T-helper 1 cell treated with Interleukin-12 subunit alpha and Interleukin-12 subunit beta and Interleukin-4 antibody, amounts not matched to agents 30 ng/mL and 1 ng/mL, for 36 hours (primary cell): ENCODE measurements at regions not wholly inside any gene's neighbourhood (a gene's known extent, or its start where the extent isn't known, plus 50 kb on each side); places are given as distances from the start of the nearest gene placed in this dataset.
"Not testable (repeated sequence)": the region's sequence is repeated elsewhere in the genome, so short reads cannot be mapped to it uniquely, and the experiment has no call there.

ENCODE experiments used
- intact Hi-C: fragments of 100-400 bp; cut with micrococcal nuclease; formaldehyde crosslinking; loops from one replicate; pipeline ENCODE4 v1.15.1; 2024

DNA sequence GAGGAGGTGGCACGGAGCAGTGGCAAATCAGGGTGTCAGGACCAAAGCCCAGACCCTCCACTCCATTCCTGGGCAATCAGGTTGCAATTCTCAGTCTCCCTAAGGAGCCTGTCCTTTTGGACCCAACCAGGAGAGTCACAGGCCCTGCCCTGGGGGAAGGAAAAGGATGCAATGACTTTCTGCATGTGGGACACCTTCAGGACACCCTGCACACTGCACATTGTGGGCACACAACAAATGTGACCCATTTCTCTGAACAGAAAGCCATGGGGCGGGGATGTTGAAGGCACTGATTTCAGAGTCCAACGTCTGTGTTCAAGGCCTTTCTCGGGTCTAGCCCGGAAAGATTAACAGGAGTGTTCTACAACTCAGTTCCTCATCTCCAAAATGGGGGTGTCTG lies 286.2 kb upstream of the FOXF1 start:
- intact Hi-C loops, result no loop called here

DNA sequence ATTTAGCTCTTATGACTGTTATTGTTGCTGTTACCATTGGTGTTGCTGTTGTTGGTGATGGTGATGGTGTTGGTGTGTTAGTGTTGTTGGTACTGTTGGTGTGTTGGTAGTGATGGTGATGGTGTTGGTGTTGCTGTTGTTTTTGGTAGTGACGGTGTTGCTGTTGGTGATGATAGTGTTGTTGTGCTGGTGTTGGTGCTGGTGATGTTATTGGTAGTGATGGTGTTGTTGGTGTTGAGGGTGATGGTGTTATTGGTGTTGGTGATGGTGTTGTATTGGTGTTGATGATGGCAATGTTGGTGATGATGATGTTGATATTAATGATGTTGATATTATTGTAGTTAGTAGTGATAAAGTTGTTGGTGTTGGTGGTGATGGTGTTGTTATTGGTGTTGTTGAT lies 285.7 kb upstream of the FOXF1 start:
- intact Hi-C loops, result no loop called here

DNA sequence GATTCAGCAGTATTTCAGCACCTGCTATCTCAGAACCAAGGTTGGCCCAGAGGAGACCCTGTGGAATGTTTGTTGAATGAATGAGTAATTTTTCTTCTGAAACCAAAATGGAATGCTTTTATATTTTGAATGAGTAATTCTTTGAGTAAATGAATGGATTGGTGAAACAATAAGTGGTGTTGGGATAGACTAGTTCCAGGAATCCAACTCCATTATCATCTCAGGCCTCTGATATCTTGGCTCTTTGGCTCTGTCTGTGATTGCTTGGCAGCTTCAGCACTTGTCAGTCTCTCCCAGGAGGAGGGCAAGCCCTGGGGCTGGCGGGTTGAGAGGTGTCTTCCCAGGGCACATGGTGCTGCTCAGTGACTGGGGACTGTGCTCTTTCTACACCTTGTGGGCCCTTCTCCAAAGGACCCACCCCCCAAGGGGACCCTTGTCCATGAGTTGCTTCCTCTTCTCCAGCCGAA lies 284.4 kb upstream of the FOXF1 start:
- intact Hi-C loops, result no loop called here

DNA sequence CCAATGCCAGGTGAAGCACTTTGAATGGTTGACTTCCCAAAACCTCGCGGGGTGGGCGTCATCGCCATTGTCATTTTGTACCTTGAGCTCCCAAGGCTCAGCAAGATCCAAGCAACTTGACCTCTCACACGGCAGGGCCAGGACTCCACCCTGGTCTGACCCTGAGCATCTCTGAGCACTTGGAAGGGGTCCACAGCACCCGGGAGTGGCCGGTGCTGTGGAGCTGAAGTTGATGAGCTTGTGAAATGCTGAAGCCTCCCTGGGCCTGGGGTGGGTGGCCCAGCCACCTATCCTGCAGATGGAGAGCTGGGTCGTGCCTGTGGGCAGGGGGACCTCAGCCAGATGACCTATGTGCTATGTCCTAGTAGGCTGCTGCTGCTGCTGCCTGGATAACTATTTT lies 283.3 kb upstream of the FOXF1 start:
- intact Hi-C loops, result no loop called here

DNA sequence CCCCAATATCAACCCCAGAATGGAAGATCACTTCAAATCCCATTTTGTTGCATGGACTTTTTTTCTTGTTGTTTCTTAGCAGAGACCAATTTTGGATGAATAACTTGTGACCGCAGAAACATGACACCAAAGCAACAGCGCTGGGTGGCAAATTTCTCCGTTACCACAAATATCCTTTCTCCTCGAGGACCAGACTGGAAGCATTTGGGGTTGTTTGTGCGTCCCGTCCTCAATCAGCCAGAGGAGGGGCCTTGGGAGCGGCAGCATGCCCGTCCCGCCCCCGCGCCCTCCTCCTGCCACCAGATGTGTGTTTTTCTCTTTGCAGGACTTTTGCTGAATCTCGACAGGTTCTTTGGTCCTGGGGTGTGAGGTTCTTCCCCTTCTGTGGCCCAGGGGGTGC lies 282.5 kb upstream of the FOXF1 start:
- intact Hi-C loops, result no loop called here

DNA sequence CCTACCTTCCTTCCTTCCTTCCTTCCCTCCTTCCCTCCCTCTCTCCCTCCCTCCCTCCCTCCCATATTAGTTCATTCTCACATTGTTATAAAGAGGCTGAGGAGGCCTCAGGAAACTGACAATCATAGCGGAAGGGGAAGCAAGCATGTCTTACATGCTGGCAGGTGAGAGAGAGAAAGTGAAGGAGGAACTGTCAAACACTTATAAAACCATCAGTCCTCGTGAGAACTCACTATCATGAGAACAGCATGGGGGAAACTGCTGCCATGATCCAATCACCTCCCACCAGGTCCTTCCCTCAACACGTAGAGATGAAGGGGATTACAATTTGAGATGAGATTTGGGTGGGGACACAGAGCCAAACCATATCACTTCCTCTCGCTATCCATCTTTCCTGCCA lies 281.6 kb upstream of the FOXF1 start:
- intact Hi-C loops, result no loop called here

DNA sequence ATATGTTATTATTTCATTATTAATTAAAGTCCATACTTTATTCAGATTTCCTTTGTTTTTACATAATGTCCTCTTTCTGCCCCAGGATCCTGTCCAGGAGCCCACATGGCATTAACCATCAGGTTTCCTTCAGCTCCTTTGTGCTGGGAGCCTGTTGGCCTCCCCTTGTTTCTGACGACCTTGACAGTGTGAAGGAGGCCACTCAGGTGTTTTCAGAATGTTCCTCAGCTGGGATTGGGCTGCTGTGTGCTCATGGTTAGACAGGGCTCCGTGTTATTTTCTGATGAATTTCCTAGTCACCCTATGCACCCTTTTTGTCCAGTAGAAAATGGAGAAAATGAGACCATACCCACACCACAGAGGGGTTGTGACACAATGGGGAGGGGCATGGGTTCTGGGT lies 281.0 kb upstream of the FOXF1 start:
- intact Hi-C loops, result no loop called here

DNA sequence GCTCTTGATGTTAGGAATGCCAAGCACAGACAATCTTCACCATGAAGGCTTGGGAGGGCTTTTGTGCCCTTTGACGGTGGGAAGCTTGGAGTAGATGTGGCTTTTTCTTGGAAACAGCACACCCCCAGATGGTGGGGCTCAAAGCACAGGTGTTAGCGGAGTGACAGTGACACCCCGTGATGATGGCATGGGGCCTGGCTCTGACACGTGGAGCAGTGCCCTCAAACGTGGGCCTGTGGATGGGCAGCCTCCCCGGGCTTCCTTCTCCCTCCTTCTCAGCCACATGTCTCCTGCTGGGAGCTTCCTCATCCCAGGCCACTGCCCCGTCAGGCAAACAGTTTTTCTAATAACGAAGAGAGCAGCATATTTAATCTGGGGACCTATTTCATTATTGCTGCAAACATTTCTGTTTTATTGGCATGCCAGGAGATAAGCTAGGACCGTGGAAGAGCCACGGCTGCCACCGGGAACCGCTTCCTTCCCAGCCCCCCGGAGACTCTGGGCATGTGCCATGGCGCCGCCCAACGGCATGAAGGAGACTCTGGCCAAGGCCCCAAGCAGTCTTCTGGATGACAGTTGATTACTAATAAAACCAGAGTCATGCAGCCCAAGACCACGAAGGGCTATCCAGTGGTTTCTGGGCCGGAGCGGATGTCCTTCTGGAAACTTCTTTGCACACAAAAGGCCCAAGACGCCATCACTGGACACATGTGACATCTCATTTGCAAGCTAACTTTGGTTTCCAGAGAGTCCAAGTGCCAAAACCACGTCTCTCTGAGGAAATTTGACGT lies 280.3 kb upstream of the FOXF1 start:
- intact Hi-C loops, result no loop called here

DNA sequence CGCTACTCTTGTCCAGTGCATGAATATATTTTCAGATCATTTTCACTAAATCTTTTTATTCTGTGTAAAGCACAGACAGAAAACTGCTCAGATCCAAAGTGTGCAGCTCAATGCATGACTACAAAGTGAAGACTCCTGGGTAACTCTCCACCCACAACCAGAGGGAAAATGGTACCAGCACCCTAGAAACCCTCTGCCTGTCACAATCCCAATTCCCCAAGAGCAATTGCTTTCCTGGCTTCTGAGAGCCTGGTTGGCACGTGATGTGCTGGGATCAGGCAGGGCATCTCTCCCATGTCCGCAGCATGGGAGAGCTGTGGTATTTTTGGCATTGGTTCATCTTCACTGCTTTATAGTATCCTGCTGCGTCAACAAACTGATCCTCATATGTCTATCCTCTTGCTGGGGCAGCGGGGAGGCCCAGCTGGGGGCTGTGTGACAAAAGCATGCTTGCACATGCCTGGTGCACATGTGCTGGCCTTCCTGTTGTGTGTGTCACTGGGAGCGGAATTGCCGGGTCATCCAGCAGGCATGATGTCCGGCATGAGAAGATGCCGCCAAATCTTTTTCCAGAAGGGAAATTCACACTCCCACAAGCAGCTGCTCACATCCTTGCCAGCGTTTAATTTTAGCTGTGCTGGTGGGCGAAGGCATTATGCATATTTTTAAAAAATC lies 278.9 kb upstream of the FOXF1 start:
- intact Hi-C loops, result no loop called here

DNA sequence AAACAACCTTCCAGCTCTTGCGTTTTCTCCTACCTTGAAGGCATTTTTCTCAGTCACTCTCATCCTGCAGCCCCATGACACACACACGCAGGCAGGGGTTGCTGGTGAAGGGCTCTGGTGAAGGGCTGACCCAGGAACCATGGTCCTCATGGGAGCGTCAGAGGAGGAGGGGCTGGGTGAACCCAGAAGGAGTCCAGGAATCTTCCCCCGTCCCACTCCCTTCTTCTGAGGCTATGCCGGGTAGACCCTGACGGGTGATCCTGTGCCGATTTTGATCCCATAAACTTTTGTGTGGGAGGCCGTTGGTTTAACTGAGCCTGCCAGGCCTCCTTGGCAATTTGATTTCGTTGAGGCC lies 278.4 kb upstream of the FOXF1 start:
- intact Hi-C loops, result no loop called here

DNA sequence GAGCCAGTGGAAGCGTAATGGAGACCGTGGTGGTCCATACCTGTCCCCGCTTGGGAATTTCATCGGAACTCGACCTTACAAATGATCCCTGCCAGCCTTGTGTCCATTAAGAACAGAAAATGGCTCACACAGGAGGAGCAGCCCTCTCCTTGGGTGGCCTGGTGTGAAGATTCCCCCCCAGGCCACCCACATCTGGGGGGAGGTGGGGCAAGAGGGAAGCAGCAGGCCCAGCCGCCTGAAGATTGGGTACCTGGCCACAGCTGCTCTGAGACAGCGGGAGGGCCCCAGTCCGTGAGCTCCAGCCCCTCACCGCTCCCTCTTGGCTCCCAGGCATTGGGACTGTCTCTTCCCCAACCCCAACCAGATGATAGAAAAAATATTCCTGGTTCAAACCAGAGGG lies 277.8 kb upstream of the FOXF1 start:
- intact Hi-C loops, result no loop called here

DNA sequence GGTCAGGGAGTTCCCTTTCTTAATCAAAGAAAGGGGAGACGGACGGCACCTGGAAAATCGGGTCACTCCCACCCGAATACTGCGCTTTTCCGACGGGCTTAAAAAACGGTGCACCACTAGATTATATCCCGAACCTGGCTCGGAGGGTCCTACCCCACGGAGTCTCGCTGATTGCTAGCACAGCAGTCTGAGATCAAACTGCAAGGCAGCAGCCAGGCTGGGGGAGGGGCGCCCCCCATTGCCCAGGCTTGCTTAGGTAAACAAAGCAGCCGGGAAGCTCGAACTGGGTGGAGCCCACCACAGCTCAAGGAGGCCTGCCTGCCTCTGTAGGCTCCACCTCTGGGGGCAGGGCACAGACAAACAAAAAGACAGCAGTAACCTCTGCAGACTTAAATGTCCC lies 276.8 kb upstream of the FOXF1 start:
- intact Hi-C loops, result not testable (repeated sequence)

DNA sequence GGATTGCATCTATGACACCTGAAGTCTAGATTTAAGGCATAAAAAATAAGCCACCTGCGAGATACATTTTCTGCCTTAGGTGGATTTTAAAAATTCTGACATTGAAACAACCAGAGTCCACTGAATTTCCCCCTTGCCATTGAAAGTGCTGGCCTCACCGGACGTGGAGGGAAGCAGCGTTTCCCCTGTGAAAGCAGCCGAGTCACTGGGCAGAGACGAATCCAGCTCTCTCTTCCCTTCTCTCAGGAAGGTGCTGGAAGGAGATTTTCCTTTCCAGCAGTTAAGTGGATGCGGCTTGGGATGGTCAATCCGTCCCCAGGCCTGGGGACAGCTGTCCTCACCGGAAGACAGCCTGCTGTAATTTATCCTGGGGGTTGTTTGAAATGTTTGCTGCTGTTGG lies 270.9 kb upstream of the FOXF1 start:
- intact Hi-C loops, result no loop called here

DNA sequence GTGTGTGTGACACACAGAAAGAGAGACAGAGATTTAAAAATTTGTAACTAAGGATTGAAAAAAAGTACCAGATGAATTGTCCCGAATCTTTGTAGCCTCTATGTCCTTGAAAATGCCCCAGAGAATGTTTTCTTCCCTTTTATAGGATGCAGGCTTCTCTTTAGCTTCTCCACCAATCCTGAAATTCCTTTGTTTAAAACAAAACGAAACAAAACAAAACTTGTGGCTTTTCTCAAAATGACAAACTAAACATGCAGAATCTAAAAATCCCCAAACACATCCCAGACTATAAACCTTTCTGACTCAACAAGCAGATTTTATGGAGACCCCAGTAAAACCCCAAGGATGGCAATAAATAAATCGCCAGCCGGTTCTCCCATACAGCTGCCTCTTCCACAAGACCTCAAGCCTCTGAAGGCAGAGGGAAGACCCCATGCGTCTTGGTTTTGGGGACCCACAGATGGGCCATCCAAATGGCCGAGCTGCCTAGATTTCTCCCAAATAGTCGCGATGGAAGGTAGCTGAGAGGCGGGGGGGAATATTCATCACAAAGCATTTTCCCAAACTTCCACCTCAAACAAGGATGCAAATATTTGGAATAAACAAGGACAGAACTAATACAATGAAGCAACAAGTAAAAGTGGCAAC lies 269.5 kb upstream of the FOXF1 start:
- intact Hi-C loops, result no loop called here

DNA sequence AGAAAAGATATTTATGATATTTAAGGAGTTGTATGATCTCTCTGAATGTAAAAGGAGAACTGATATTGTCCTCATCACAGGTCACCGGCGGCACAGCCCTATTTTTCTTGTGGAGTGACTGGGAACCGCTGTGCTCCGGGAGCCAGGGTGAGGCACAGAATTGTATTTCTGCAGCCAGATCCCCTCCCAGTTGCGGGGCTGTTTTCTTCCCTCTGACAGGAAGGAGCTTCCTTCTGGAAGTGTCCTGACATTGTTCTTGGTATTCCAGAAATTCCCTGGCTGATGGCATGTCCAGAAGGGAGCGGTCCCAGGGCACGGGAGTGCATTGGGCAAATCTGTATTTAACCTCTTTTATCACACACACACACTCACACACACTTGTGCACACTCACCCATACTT lies 268.6 kb upstream of the FOXF1 start:
- intact Hi-C loops, result no loop called here

DNA sequence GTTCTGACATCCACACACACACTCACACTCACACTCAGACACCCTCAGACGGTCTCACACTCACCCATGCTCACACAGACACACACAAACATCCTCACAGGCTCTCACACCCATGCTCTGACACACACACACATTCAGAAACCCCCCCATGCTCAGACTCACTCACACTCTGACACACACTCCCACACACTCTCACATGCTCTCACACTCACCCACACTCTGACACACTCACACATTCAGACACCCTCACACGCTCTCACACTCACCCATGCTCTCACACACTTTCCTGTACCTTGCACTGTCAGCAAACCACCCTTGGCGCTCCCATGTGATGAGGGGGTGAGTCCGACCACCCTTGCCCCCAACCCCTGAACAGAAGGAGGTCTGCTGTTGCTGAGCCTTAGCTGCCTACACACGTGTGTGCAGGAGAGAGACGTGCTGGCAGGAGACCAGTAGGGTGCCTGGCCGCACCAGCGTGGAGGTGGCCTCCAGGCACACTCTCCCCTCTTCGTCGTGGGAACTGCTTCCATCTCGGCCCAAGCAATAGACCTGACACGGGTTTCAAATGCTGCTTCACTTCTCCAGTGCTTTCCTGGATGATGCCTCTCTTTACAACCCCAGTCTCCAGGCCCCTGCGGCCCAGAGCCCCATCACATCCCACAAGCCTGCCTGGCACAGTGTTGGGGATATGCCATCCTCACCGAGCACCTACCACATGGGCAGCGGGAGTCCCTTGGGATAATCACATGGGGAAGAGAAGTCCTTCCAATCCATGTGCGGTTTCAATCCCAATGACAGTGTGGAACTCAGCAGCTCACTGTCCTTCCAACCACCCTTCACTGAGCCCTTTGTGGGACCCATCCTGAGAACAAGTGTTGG lies 267.8 kb upstream of the FOXF1 start:
- intact Hi-C loops, result no loop called here

DNA sequence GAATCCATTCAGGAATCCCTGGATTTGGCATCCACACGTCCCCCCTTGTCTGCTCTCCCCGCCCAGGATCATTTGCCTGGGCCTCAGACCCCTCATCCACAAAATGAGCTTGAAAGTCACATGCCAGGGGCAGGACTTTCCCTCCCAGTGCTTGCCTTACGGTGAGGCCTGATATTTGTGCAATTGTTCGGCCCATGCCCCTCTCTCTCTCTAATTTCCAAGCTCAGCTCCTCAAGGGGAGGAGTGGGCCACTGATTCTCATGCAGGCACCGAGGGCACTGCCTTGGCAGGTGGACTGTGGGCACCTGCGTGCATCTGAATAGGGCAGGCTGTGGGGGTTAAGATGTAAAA lies 267.2 kb upstream of the FOXF1 start:
- intact Hi-C loops, result no loop called here

DNA sequence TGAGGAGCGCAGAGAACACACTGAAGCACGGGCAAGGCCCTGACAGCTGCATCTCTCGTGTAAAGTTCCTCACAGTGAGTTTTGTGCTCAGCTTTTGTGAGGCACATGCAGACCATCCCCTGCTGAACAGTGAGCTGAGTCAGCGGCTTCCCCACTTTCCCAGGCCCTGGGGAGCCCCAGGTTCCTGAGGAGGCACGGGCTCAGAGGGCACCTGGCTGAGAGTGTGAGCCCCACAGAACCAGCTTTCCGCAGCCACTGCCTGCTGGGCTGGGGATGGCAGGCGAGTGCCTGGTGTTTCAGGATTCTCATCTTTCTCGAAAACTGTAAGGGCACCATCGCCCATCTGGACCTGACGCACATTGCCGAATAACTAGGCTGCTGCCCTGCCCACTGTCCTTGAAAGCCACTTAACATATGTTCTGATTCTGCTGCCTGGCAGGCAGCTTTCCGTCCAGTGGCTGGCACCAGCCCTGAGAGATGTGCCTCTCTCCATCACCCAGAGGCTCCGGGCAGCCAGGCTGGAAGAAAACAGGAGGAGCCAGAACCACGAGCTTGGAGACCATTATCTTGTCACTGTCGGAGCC lies 266.7 kb upstream of the FOXF1 start:
- intact Hi-C loops, result no loop called here

DNA sequence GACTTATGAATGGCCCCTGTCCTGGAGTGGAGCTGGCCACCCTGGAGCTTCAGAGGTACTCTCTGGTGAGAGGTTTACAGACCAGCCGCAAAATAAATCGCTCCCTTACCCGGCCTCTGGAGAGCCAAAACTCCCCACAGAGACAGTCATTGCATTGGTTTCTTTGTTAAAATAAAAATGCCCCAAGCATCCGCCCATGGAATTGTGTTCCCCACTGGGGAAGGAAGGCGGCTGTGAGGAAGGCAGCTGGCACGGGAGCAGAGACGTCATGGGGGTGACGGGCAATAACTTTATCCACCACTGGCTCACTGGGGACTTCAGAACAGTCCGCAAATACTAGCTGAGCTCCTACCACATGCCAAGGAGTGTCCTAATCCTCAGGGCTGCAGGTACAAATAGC lies 266.2 kb upstream of the FOXF1 start:
- intact Hi-C loops, result no loop called here

DNA sequence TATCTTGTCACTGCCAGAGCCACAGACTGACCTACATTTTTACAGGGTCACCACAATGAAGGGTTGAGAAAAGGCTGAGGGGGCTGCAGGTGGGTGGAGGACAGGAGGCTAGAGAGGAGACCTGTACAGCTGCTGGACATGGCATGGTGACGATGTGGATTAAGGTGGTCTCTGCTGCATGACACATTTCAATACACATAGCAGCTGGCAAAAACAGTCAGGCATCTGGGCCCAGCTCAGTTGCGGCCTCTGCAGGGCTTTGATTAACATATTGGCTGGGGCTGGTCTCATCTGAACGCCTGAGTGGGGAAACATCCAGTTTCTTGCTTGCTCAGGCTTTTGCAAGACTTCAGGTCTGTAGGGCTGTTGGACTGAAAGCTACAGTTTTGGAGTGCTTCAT lies 265.4 kb upstream of the FOXF1 start:
- intact Hi-C loops, result no loop called here

DNA sequence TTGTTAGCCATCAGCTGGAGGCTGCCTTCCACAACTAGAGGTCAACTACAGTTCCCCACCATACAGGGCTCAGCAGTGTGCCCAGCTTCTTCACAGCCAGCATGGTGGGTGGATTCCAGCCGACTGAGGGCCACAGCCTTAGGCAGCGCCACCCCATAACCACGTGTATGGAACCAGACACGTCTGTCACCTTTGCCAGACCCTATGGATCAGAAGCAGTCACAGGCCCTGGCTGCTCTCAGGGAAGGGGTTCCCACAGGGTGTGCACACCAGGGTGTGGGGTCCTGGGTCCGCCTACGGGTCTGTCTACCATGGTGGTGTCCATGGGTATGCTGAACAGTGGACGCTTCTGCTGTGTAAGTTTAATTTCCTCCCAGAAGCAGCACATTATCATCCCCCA lies 265.0 kb upstream of the FOXF1 start:
- intact Hi-C loops, result no loop called here

DNA sequence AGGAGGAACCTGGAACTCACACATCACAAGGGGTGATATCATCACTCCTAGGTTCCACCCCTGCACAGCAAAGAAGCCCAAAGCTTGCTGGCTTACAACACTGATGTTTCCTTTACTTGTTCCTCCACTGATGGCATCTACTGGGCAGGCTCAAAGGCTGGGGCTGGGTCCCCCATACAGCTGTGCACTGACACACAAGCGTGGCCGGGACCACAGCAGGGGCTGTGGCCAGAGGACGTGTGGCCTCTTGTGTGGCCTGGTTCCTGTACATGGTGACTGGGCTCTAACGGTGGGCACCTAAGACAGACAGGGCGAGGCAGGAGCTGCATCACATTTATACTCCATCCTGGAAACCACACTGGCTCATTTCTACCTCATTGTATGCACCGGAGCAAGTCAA lies 264.4 kb upstream of the FOXF1 start:
- intact Hi-C loops, result no loop called here
